HL-60 (cell line): ENCODE measurements at regions not wholly inside any gene's neighbourhood (a gene's known extent, or its start where the extent isn't known, plus 50 kb on each side); places are given as distances from the start of the nearest gene placed in this dataset.

Experiments
- DNase-seq, 2 experiments: peaks; one replicate each; pipeline ENCODE4 v3.0.0-alpha.2; 2010 to 2020; ENCODE audit warnings: low read depth in 1 of 2, low spot score in 1 of 2
- H3K27ac ChIP-seq: fragments of 250-450 bp; sonication (Bioruptor Pico); replicated peaks from 2 replicates; pipeline ENCODE4 v1.5.1; 2020; ENCODE audit warnings: mild to moderate bottlenecking, moderate library complexity
- H3K27me3 ChIP-seq: fragments of 250-450 bp; sonication (Bioruptor Pico); 2 replicates; pipeline ENCODE4 v1.5.1; 2021; ENCODE audit warnings: mild to moderate bottlenecking, moderate library complexity; ENCODE audit not compliant: insufficient read depth, poor library complexity, severe bottlenecking
- H3K4me3 ChIP-seq: replicated peaks from 2 replicates; pipeline ENCODE4 v1.5.1; 2011; ENCODE audit warnings: mild to moderate bottlenecking, control low read depth, low read length; ENCODE audit not compliant: insufficient read depth
- CTCF ChIP-seq: IDR thresholded peaks from one replicate; pipeline ENCODE4 v1.5.1; 2011; ENCODE audit warnings: low read length, control low read depth, inconsistent platforms; ENCODE audit not compliant: insufficient read depth
- GABPA ChIP-seq: IDR thresholded peaks from 2 replicates; pipeline ENCODE4 v1.6.1; 2012; ENCODE audit warnings: low read depth
- POLR2AphosphoS5 ChIP-seq: IDR thresholded peaks from 2 replicates; pipeline ENCODE4 v1.6.1; 2012; ENCODE audit warnings: low read depth
- REST ChIP-seq: IDR thresholded peaks from 2 replicates; pipeline ENCODE4 v1.6.1; 2012; ENCODE audit warnings: low read depth; ENCODE audit not compliant: insufficient replicate concordance
- SPI1 ChIP-seq: IDR thresholded peaks from 2 replicates; pipeline ENCODE4 v1.6.1; 2012; ENCODE audit warnings: low read depth, mild to moderate bottlenecking, borderline replicate concordance

GRCh38 chr2:21250673-21251072 is 126.9 kb downstream of the TDRD15 start:
- no peak for DNase-seq
- Histone ChIP-seq H3K4me3 (no peak overlapping the region), H3K27ac (no peak overlapping the region), H3K27me3 (no peaks in the 10 kb centered on the region)
- TF ChIP-seq GABPA (no peak), POLR2AphosphoS5 (no peak), SPI1 (no peak), CTCF (no peak)

- H3K27me3 ChIP-seq = no peaks in the 10 kb centered on the region
- no peak for DNase-seq
Observed at GRCh38 chr2:21251216-21251980, 127.6 kb downstream of the TDRD15 start.

GRCh38 chr2:21253311-21254027 is 129.7 kb downstream of the TDRD15 start:
- DNase-seq = no peak
- no peak overlapping the region for H3K4me3 ChIP-seq
- TF ChIP-seq CTCF (no peak), GABPA (no peak), REST (no peak), SPI1 (no peak), POLR2AphosphoS5 (no peak)
- no peak overlapping the region for H3K27ac ChIP-seq
- H3K27me3 ChIP-seq = no peaks in the 10 kb centered on the region

More at GRCh38 chr2:21251216-21251980, 127.6 kb downstream of the TDRD15 start:
- Histone ChIP-seq H3K4me3 (no peak overlapping the region), H3K27ac (no peak overlapping the region)
- TF ChIP-seq REST (no peak), SPI1 (no peak), CTCF (no peak), GABPA (no peak), POLR2AphosphoS5 (no peak)
